Neural cell (in vitro differentiated cells): ENCODE measurements at regions not wholly inside any gene's neighbourhood (a gene's known extent, or its start where the extent isn't known, plus 50 kb on each side); places are given as distances from the start of the nearest gene placed in this dataset.

ENCODE experiments used
- H2AFZ ChIP-seq: fragments of 200-600, 300-800 bp; sonication (generic), shearing (Covaris generic); 2 replicates; pipeline ENCODE4 v1.6.0; 2014; ENCODE audit warnings: low read depth, mild to moderate bottlenecking, antibody characterized with exemption, low read length, moderate library complexity
- H3F3A ChIP-seq: fragments of 200-600 bp; shearing (Covaris generic); 2 replicates; pipeline ENCODE4 v1.6.1; 2016; ENCODE audit warnings: mild to moderate bottlenecking, moderate library complexity, mixed read lengths, antibody characterized with exemption, low read length; ENCODE audit not compliant: insufficient read depth, poor library complexity, severe bottlenecking
- H3K27ac ChIP-seq: fragments of 200-600, 300-800 bp; sonication (generic), shearing (Covaris generic); 2 replicates; pipeline ENCODE4 v1.5.1; 2014; ENCODE audit warnings: mild to moderate bottlenecking, low read length, moderate library complexity
- H3K27me3 ChIP-seq: fragments of 300-800, 200-600 bp; sonication (generic), shearing (Covaris generic); 2 replicates; pipeline ENCODE4 v1.6.0; 2014; ENCODE audit warnings: mild to moderate bottlenecking, low read depth, low read length, moderate library complexity; ENCODE audit not compliant: insufficient read depth
- H3K36me3 ChIP-seq: fragments of 300-800, 200-600 bp; sonication (generic), shearing (Covaris generic); 2 replicates; pipeline ENCODE4 v1.5.1; 2014; ENCODE audit warnings: mild to moderate bottlenecking, antibody characterized with exemption, low read length, moderate library complexity; ENCODE audit not compliant: insufficient read depth
- H3K4me2 ChIP-seq: fragments of 300-800, 200-600 bp; sonication (generic), shearing (Covaris generic); 2 replicates; pipeline ENCODE4 v1.6.0; 2014; ENCODE audit warnings: mild to moderate bottlenecking, low read length
- H3K4me3 ChIP-seq: fragments of 300-800, 200-600 bp; sonication (generic), shearing (Covaris generic); 2 replicates; pipeline ENCODE4 v1.5.1; 2014; ENCODE audit warnings: mild to moderate bottlenecking, low read length, moderate library complexity
- H3K79me2 ChIP-seq: fragments of 200-600 bp; shearing (Covaris generic); replicated peaks from 2 replicates; pipeline ENCODE4 v1.6.0; 2014; ENCODE audit warnings: mild to moderate bottlenecking, low read length, moderate library complexity; ENCODE audit not compliant: insufficient read depth
- H3K9ac ChIP-seq: fragments of 300-800, 200-600 bp; sonication (generic), shearing (Covaris generic); 2 replicates; pipeline ENCODE4 v1.6.1; 2016; ENCODE audit warnings: mild to moderate bottlenecking, low read length, mixed read lengths
- H3K9me2 ChIP-seq: fragments of 200-600 bp; shearing (Covaris generic); 2 replicates; pipeline ENCODE4 v1.6.1; 2016; ENCODE audit warnings: mild to moderate bottlenecking, low read length, mixed read lengths; ENCODE audit not compliant: insufficient read depth
- H3K9me3 ChIP-seq: fragments of 200-600, 300-800 bp; sonication (generic), shearing (Covaris generic); 2 replicates; pipeline ENCODE4 v1.6.1; 2016; ENCODE audit warnings: mild to moderate bottlenecking, mixed run types, low read length, moderate library complexity, mixed read lengths
- H4K20me1 ChIP-seq: fragments of 200-600 bp; shearing (Covaris generic); 2 replicates; pipeline ENCODE4 v1.6.1; 2016; ENCODE audit warnings: mild to moderate bottlenecking, mixed run types; ENCODE audit not compliant: insufficient read depth
- EP300 ChIP-seq: fragments of 450-650 bp; conservative IDR thresholded peaks from 2 replicates; pipeline ENCODE4 v1.6.1; 2014; ENCODE audit warnings: antibody characterized with exemption, mild to moderate bottlenecking, moderate library complexity; ENCODE audit not compliant: poor library complexity, severe bottlenecking
- EZH2 ChIP-seq: fragments of 200-600, 300-800 bp; shearing (Covaris generic), sonication (generic); IDR thresholded peaks from 2 replicates; pipeline ENCODE4 v1.6.1; 2014; ENCODE audit warnings: antibody characterized with exemption, low read length, borderline replicate concordance, mild to moderate bottlenecking; ENCODE audit not compliant: insufficient read depth, poor library complexity, severe bottlenecking
- MXI1 ChIP-seq: fragments of 450-650 bp; conservative IDR thresholded peaks from 2 replicates; pipeline ENCODE4 v1.6.1; 2014; ENCODE audit warnings: antibody characterized with exemption, mild to moderate bottlenecking; ENCODE audit not compliant: poor library complexity, severe bottlenecking
- POLR2AphosphoS5 ChIP-seq: IDR thresholded peaks from 2 replicates; pipeline ENCODE4 v1.6.1; 2012
- RAD21 ChIP-seq: fragments of 450-650 bp; conservative IDR thresholded peaks from 2 replicates; pipeline ENCODE4 v1.6.1; 2014; ENCODE audit warnings: antibody characterized with exemption, mild to moderate bottlenecking, moderate library complexity
- REST ChIP-seq: IDR thresholded peaks from 2 replicates; pipeline ENCODE4 v1.6.1; 2012; ENCODE audit warnings: borderline replicate concordance
- SMC3 ChIP-seq: fragments of 450-650 bp; conservative IDR thresholded peaks from 2 replicates; pipeline ENCODE4 v1.6.1; 2014; ENCODE audit warnings: antibody characterized with exemption, mild to moderate bottlenecking, moderate library complexity; ENCODE audit not compliant: poor library complexity
- TAF1 ChIP-seq: IDR thresholded peaks from 2 replicates; pipeline ENCODE4 v1.6.1; 2012; ENCODE audit warnings: low read depth
- TF ChIP-seq, protein P1 (sequence below): fragments of 450-650 bp; IDR thresholded peaks from 2 replicates; pipeline ENCODE4 v1.5.1; 2014; ENCODE audit warnings: antibody characterized with exemption, mild to moderate bottlenecking, moderate library complexity; ENCODE audit not compliant: poor library complexity, severe bottlenecking

DNA sequence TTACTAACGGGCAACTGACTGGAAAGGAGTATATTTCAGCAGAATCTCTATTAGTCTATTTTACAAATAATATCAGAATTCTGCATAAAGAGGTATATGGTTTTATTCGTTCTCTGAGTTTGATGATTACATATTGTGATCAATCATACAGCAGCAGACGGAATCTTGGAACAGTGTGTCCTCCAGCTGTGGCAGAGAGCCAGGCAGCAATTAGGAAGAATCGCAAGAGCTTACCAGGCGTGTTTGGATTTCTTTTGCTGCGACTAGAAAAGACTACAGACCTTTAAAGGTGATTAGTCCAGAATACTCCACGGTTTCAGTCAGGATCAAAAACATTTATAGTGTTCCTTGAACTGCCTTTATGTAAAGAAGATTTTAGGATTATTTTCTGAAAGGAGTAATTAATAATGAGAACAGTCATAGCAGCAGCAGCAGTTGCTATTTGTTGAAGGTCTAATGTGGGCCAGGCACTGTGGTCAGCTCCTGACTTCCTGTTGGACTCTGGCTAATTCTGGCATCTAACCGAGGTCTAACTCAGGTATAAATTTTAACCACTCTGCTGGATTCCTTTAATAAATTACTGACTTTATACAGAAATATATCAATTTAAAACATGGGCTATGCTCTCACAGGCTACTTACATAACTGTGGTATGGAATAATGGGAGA, 225.3 kb upstream of the CXorf66 start:
- H3F3A ChIP-seq: no peaks in the 10 kb centered on the region
- H3K4me2 ChIP-seq: no peak overlapping the region
- peak; percentile 22 for TF ChIP-seq REST
- TF ChIP-seq RAD21: no peak
- no peak for TF ChIP-seq EZH2
- no peak for TF ChIP-seq TAF1
- no peak overlapping the region for H3K27ac ChIP-seq
- H3K36me3 ChIP-seq: no peaks in the 10 kb centered on the region
- no peak overlapping the region for H3K9ac ChIP-seq
- H3K27me3 ChIP-seq: no peaks in the 10 kb centered on the region
- no peaks in the 10 kb centered on the region for H4K20me1 ChIP-seq
- no peaks in the 10 kb centered on the region for H3K9me3 ChIP-seq
- H3K79me2 ChIP-seq: no peaks in the 10 kb centered on the region
- no peaks in the 10 kb centered on the region for H3K9me2 ChIP-seq
- no peak overlapping the region for H2AFZ ChIP-seq
- no peak overlapping the region for H3K4me3 ChIP-seq

DNA sequence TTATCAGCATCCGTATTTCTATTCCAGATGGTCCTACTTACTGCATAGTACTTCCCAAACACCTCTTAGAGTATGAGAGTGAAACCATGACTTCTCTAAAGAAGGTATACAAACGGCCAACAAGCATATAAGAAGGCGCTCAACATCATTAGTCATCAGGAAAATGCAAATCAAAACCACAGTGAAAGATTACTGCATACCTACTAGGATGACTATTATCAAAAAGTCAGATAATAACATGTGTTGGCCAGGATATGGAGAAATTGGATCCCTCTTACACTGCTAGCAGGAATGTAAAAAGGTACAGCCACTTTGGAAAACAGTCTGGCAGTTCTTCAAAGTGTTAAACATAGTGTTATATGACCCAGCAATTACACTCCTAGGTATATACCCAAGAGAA, 215.3 kb upstream of the CXorf66 start:
- H3K9ac ChIP-seq: no peak overlapping the region
- H3K27ac ChIP-seq: no peak overlapping the region
- no peak overlapping the region for H3K4me3 ChIP-seq
- no peaks in the 10 kb centered on the region for H3K9me2 ChIP-seq
- H3K9me3 ChIP-seq: no peaks in the 10 kb centered on the region
- H4K20me1 ChIP-seq: no peaks in the 10 kb centered on the region
- H3K27me3 ChIP-seq: no peaks in the 10 kb centered on the region
- H3K79me2 ChIP-seq: no peaks in the 10 kb centered on the region
- no peak overlapping the region for H3K4me2 ChIP-seq
- TF ChIP-seq RAD21 (no peak), TAF1 (no peak), MXI1 (no peak), REST (no peak), EZH2 (no peak), POLR2AphosphoS5 (no peak), EP300 (no peak), SMC3 (no peak)
- TF ChIP-seq, protein P1, sequence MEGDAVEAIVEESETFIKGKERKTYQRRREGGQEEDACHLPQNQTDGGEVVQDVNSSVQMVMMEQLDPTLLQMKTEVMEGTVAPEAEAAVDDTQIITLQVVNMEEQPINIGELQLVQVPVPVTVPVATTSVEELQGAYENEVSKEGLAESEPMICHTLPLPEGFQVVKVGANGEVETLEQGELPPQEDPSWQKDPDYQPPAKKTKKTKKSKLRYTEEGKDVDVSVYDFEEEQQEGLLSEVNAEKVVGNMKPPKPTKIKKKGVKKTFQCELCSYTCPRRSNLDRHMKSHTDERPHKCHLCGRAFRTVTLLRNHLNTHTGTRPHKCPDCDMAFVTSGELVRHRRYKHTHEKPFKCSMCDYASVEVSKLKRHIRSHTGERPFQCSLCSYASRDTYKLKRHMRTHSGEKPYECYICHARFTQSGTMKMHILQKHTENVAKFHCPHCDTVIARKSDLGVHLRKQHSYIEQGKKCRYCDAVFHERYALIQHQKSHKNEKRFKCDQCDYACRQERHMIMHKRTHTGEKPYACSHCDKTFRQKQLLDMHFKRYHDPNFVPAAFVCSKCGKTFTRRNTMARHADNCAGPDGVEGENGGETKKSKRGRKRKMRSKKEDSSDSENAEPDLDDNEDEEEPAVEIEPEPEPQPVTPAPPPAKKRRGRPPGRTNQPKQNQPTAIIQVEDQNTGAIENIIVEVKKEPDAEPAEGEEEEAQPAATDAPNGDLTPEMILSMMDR: no peak
- no peak overlapping the region for H2AFZ ChIP-seq
- H3K36me3 ChIP-seq: no peaks in the 10 kb centered on the region
- no peaks in the 10 kb centered on the region for H3F3A ChIP-seq
